ENCODE measurements at regions not wholly inside any gene's neighbourhood (a gene's known extent, or its start where the extent isn't known, plus 50 kb on each side); places are given as distances from the start of the nearest gene placed in this dataset.

GRCh38 chr5:118653872-118654271, 334.5 kb downstream of the DTWD2 start:
- TF ChIP-seq CTCF (optimal IDR thresholded peaks at IDR 0.05 in 1 of 3, IDR thresholded peaks at IDR 0.05 in 1 of 3, conservative IDR thresholded peaks at IDR 0.05 in 1 of 3; ENCODE audit: extremely low read depth in 1 of 3, insufficient read depth in 2 of 3, low read length in 3 of 3) (no peak), EZH2 (IDR thresholded peaks at IDR 0.05; ENCODE audit: low read length) (no peak)

Measured in keratinocyte (primary cell).